OCI-LY7 (cell line): ENCODE measurements at regions not wholly inside any gene's neighbourhood (a gene's known extent, or its start where the extent isn't known, plus 50 kb on each side); places are given as distances from the start of the nearest gene placed in this dataset.

Experiments used
- BruUV-seq: library from RNA; stranded (reverse); fragments of 400-500 nt; replicated peaks from 2 replicates; lab custom pipeline; 2021; lab: Mats Ljungman, UMichigan
- CTCF ChIA-PET: fragments of 300-600 bp; sonication (Branson Sonifier 250); formaldehyde crosslinking; loops from one replicate; lab custom pipeline; 2022; ENCODE audit warnings: antibody characterized with exemption; ENCODE audit not compliant: unreplicated experiment; lab: Charles Lee
- POLR2A ChIA-PET: fragments of 300-600 bp; sonication (Branson Sonifier 250); formaldehyde crosslinking; loops from one replicate; lab custom pipeline; 2022; ENCODE audit warnings: antibody characterized with exemption; lab: Charles Lee
- DNase-seq: peaks from one replicate; pipeline ENCODE4 v3.0.0-alpha.2; 2015; ENCODE audit warnings: low spot score
- H2AFZ ChIP-seq: fragments of 200-600 bp; sonication (generic), shearing (Covaris generic); 2 replicates; pipeline ENCODE4 v1.6.1; 2014; ENCODE audit warnings: mild to moderate bottlenecking, antibody characterized with exemption, low read length, moderate library complexity
- H3K27ac ChIP-seq: fragments of 200-600 bp; sonication (generic); 2 replicates; pipeline ENCODE4 v1.5.1; 2014; ENCODE audit warnings: mixed run types, low read depth, mild to moderate bottlenecking, moderate library complexity, low read length, inconsistent platforms; ENCODE audit not compliant: poor library complexity, severe bottlenecking
- H3K36me3 ChIP-seq: fragments of 200-600 bp; sonication (generic); 2 replicates; pipeline ENCODE4 v1.6.1; 2014; ENCODE audit warnings: mild to moderate bottlenecking, antibody characterized with exemption, low read length, moderate library complexity, mixed read lengths; ENCODE audit not compliant: insufficient read depth
- H3K4me1 ChIP-seq: fragments of 200-600 bp; sonication (generic); 2 replicates; pipeline ENCODE4 v1.5.1; 2014; ENCODE audit warnings: mild to moderate bottlenecking, low read length; ENCODE audit not compliant: insufficient read depth, poor library complexity, severe bottlenecking
- H3K4me2 ChIP-seq: fragments of 200-600 bp; sonication (generic); 2 replicates; pipeline ENCODE4 v1.6.1; 2014; ENCODE audit warnings: mild to moderate bottlenecking, low read length
- H3K4me3 ChIP-seq: fragments of 200-600 bp; sonication (generic); 2 replicates; pipeline ENCODE4 v1.5.1; 2014; ENCODE audit warnings: mild to moderate bottlenecking, low read depth, low read length; ENCODE audit not compliant: poor library complexity, severe bottlenecking
- H3K79me2 ChIP-seq: fragments of 200-600 bp; sonication (generic); 2 replicates; pipeline ENCODE4 v1.6.1; 2016; ENCODE audit warnings: low read depth, mild to moderate bottlenecking, low read length, moderate library complexity, mixed read lengths; ENCODE audit not compliant: insufficient read depth
- H3K9me2 ChIP-seq: fragments of 200-600 bp; sonication (generic); 2 replicates; pipeline ENCODE4 v1.6.1; 2016; ENCODE audit warnings: mild to moderate bottlenecking, low read length, mixed read lengths; ENCODE audit not compliant: insufficient read depth
- H3K9me3 ChIP-seq: fragments of 200-600 bp; sonication (generic); 2 replicates; pipeline ENCODE4 v1.6.1; 2014; ENCODE audit warnings: mild to moderate bottlenecking, mixed run types, low read length, mixed read lengths
- H4K20me1 ChIP-seq: fragments of 200-600 bp; sonication (generic); 2 replicates; pipeline ENCODE4 v1.6.1; 2014; ENCODE audit warnings: mild to moderate bottlenecking, antibody characterized with exemption, low read length, moderate library complexity, mixed read lengths; ENCODE audit not compliant: insufficient read depth
- CTCF ChIP-seq: fragments of 200-600 bp; sonication (generic); conservative IDR thresholded peaks from 2 replicates; pipeline ENCODE4 v1.5.1; 2014; ENCODE audit warnings: mild to moderate bottlenecking, antibody characterized with exemption, low read length, moderate library complexity, mixed read lengths
- EZH2phosphoT487 ChIP-seq: fragments of 200-600 bp; sonication (generic); IDR thresholded peaks from 2 replicates; pipeline ENCODE4 v1.6.1; 2018; ENCODE audit warnings: low read depth, borderline replicate concordance, mild to moderate bottlenecking, mixed run types, antibody characterized with exemption, low read length, moderate library complexity, mixed read lengths
- intact Hi-C: fragments of 100-400 bp; cut with micrococcal nuclease; formaldehyde crosslinking; loops from one replicate; pipeline ENCODE4 v1.10.0; 2022; ENCODE audit not compliant: unreplicated experiment

GRCh38 chr3:191966556-191966955 lies 505.6 kb downstream of the PYDC2 start:
- H3K9me2 ChIP-seq = no peaks in the 10 kb centered on the region
- no peak for TF ChIP-seq EZH2phosphoT487
- no peak for TF ChIP-seq CTCF
- ChIA-PET POLR2A (interaction anchor here (0.7 to 1.6 kb wide), 6 partner anchors 9 to 626 kb away, joined by 3 to 7 read pairs (median 4); no protein-coding TSS in a partner anchor), CTCF (no interaction called here)
- BruUV-seq = no TSS peak
- H3K36me3 ChIP-seq = no peaks in the 10 kb centered on the region
- no peak overlapping the region for H3K4me2 ChIP-seq
- H3K79me2 ChIP-seq = no peaks in the 10 kb centered on the region
- H3K4me3 ChIP-seq = no peak overlapping the region
- no peaks in the 10 kb centered on the region for H3K9me3 ChIP-seq
- no peaks in the 10 kb centered on the region for H3K4me1 ChIP-seq
- no peaks in the 10 kb centered on the region for H4K20me1 ChIP-seq
- intact Hi-C loops = no loop called here
- H2AFZ ChIP-seq = no peak overlapping the region
- no peak for DNase-seq
- no peak overlapping the region for H3K27ac ChIP-seq

- no TSS peak for BruUV-seq
- CTCF ChIA-PET = no interaction called here
- DNase-seq = no peak
Observed at GRCh38 chr3:191968299-191968698, 507.3 kb downstream of the PYDC2 start.

More at GRCh38 chr3:191968299-191968698, 507.3 kb downstream of the PYDC2 start:
- Histone ChIP-seq H3K79me2 (no peaks in the 10 kb centered on the region), H3K9me2 (no peaks in the 10 kb centered on the region), H4K20me1 (no peaks in the 10 kb centered on the region), H3K9me3 (no peaks in the 10 kb centered on the region), H3K4me3 (no peak overlapping the region), H3K4me2 (no peak overlapping the region), H3K27ac (no peak overlapping the region), H3K36me3 (no peaks in the 10 kb centered on the region), H2AFZ (no peak overlapping the region), H3K4me1 (no peaks in the 10 kb centered on the region)
- POLR2A ChIA-PET = interaction anchor here (0.6 to 1.6 kb wide), 3 partner anchors 8 to 12 kb away, joined by 3 to 7 read pairs (median 3); no protein-coding TSS in a partner anchor
- intact Hi-C loops = no loop called here
- TF ChIP-seq EZH2phosphoT487 (no peak), CTCF (no peak)
